GM19240 (cell line): ENCODE measurements at regions not wholly inside any gene's neighbourhood (a gene's known extent, or its start where the extent isn't known, plus 50 kb on each side); places are given as distances from the start of the nearest gene placed in this dataset.
"Not testable (repeated sequence)": the region's sequence is repeated elsewhere in the genome, so short reads cannot be mapped to it uniquely, and the experiment has no call there.

Experiments used
- DNase-seq: peaks from one replicate; pipeline ENCODE4 v3.0.0; 2011; ENCODE audit warnings: low spot score; ENCODE audit not compliant: insufficient read length

- DNase-seq = not testable (repeated sequence)
These were observed 97.1 kb downstream of the PPIAL4G start for GRCh38 chr1:148386031-148386398.

- DNase-seq = no peak
These were observed 97.6 kb downstream of the PPIAL4G start for GRCh38 chr1:148385371-148386030.

GRCh38 chr1:148383966-148384365 is 99.1 kb downstream of the PPIAL4G start:
- no peak for DNase-seq

GRCh38 chr1:148379697-148380096 is 103.4 kb downstream of the PPIAL4G start:
- no peak for DNase-seq

- no peak for DNase-seq
These were observed 104.0 kb downstream of the PPIAL4G start for GRCh38 chr1:148379170-148379500.

GRCh38 chr1:148377992-148378391 is 105.1 kb downstream of the PPIAL4G start:
- not testable (repeated sequence) for DNase-seq

GRCh38 chr1:148377045-148377444 is 106.1 kb downstream of the PPIAL4G start:
- not testable (repeated sequence) for DNase-seq

GRCh38 chr1:148374101-148374500 is 109.0 kb downstream of the PPIAL4G start:
- DNase-seq = no peak

GRCh38 chr1:148373192-148373925 is 109.7 kb downstream of the PPIAL4G start:
- DNase-seq = no peak

GRCh38 chr1:148372731-148373130 is 110.4 kb downstream of the PPIAL4G start:
- no peak for DNase-seq

GRCh38 chr1:148372051-148372726 is 110.9 kb downstream of the PPIAL4G start:
- not testable (repeated sequence) for DNase-seq

GRCh38 chr1:148371551-148371994 is 111.5 kb downstream of the PPIAL4G start:
- peak; percentile 43 for DNase-seq

- not testable (repeated sequence) for DNase-seq
These were observed 112.4 kb downstream of the PPIAL4G start for GRCh38 chr1:148370661-148371060.

- DNase-seq = no peak
These were observed 115.5 kb downstream of the PPIAL4G start for GRCh38 chr1:148367596-148367995.

GRCh38 chr1:148366136-148366753 is 116.9 kb downstream of the PPIAL4G start:
- not testable (repeated sequence) for DNase-seq

- DNase-seq = not testable (repeated sequence)
These were observed 118.0 kb downstream of the PPIAL4G start for GRCh38 chr1:148365151-148365550.

- not testable (repeated sequence) for DNase-seq
These were observed 119.1 kb downstream of the PPIAL4G start for GRCh38 chr1:148363979-148364378.

- no peak for DNase-seq
These were observed 119.7 kb downstream of the PPIAL4G start for GRCh38 chr1:148363439-148363810.

GRCh38 chr1:148362626-148363438 is 120.3 kb downstream of the PPIAL4G start:
- DNase-seq = no peak

- no peak for DNase-seq
These were observed 120.9 kb downstream of the PPIAL4G start for GRCh38 chr1:148362216-148362611.
